ENCODE measurements at regions not wholly inside any gene's neighbourhood (a gene's known extent, or its start where the extent isn't known, plus 50 kb on each side); places are given as distances from the start of the nearest gene placed in this dataset.

DNA sequence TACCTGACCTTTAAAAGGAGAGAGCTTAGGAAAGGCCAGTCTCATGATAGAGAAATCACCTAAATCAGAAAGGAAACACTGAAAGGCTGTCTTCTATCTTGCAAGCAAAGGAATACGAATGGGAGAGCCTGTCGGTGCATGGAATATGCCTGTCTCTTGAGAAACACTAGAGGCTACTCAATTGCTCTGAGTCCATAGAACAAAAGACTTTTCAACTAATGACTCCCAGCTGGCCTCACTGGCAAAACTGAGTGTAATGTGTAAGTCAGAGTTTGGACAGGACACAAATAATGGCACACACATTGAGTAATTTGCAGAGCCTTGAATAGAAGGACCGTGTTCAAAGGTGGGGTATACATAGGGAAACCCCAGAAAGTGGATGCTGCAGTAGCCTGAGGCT lies 171.0 kb upstream of the ARHGAP20 start:
- Histone ChIP-seq H3K27me3 (ENCODE audit: insufficient read depth, low read length) (no peaks in the 10 kb centered on the region), H3K56ac (ENCODE audit: insufficient read length, low read depth, low read length) (no peak overlapping the region), H3K4me2 (ENCODE audit: insufficient read depth, insufficient read length, low read length) (no peak overlapping the region), H3K9me3 (ENCODE audit: control insufficient read depth, low read depth, low read length) (no peaks in the 10 kb centered on the region), H2BK5ac (ENCODE audit: insufficient read length, low read length) (no peak overlapping the region), H3K27ac (ENCODE audit: insufficient read length, low read depth, low read length) (no peak overlapping the region), H4K8ac (replicated peaks; ENCODE audit: insufficient read length, low read depth, low read length) (no peak overlapping the region), H3K23ac (ENCODE audit: insufficient read length, low read depth, low read length) (no peak overlapping the region), H2BK12ac (ENCODE audit: insufficient read length, low read depth, low read length) (no peak overlapping the region), H3K79me2 (ENCODE audit: insufficient read depth, low read length) (no peaks in the 10 kb centered on the region), H2BK20ac (ENCODE audit: low read depth, low read length, poor library complexity, severe bottlenecking) (no peak overlapping the region), H3K23me2 (ENCODE audit: insufficient read length, low read depth, low read length, poor library complexity, severe bottlenecking) (no peaks in the 10 kb centered on the region), H4K20me1 (ENCODE audit: control insufficient read depth, insufficient read depth, insufficient read length) (no peaks in the 10 kb centered on the region), H2BK15ac (ENCODE audit: low read depth, low read length) (no peak overlapping the region), H3K14ac (ENCODE audit: insufficient read depth, low read length) (no peak overlapping the region), H3K18ac (ENCODE audit: insufficient read length, low read depth, low read length) (no peak overlapping the region), H3K4ac (ENCODE audit: low read depth, low read length) (no peak overlapping the region), H3K4me1 (ENCODE audit: insufficient read depth, low read length) (no peaks in the 10 kb centered on the region), H3K79me1 (ENCODE audit: insufficient read depth, low read depth, low read length, poor library complexity, severe bottlenecking) (no peaks in the 10 kb centered on the region), H2BK120ac (ENCODE audit: low read depth, low read length, poor library complexity, severe bottlenecking) (no peak overlapping the region), H2AFZ (ENCODE audit: low read length) (no peak overlapping the region), H4K91ac (ENCODE audit: insufficient read length, low read depth, low read length) (no peak overlapping the region), H3T11ph (ENCODE audit: low read length) (no peak overlapping the region), H3K9ac (ENCODE audit: extremely low read depth, insufficient read length, low read length) (no peak overlapping the region), H2AK5ac (ENCODE audit: insufficient read length, low read length) (no peak overlapping the region), H4K5ac (ENCODE audit: insufficient read length, low read depth, low read length) (no peak overlapping the region)
- no peaks in the 10 kb centered on the region; the same call in 1 of the 2 replicates for H3K27me3 Mint-ChIP-seq (ENCODE audit: low read depth)
- no peaks in the 10 kb centered on the region for H3K9me3 Mint-ChIP-seq
- H3K36me3 Mint-ChIP-seq (ENCODE audit: insufficient read depth in 1 of 3, low read depth in 3 of 3) = no peaks in the 10 kb centered on the region
- no peak overlapping the region for H3K4me3 Mint-ChIP-seq
- no CpG with 5 or more reads among the region's 3 CpGs for WGBS (ENCODE audit: extremely low coverage, insufficient read length, low lambda C conversion rate)
- H3K27ac Mint-ChIP-seq = no peak overlapping the region
- DNase-seq = no peak
- TF ChIP-seq, protein P1, sequence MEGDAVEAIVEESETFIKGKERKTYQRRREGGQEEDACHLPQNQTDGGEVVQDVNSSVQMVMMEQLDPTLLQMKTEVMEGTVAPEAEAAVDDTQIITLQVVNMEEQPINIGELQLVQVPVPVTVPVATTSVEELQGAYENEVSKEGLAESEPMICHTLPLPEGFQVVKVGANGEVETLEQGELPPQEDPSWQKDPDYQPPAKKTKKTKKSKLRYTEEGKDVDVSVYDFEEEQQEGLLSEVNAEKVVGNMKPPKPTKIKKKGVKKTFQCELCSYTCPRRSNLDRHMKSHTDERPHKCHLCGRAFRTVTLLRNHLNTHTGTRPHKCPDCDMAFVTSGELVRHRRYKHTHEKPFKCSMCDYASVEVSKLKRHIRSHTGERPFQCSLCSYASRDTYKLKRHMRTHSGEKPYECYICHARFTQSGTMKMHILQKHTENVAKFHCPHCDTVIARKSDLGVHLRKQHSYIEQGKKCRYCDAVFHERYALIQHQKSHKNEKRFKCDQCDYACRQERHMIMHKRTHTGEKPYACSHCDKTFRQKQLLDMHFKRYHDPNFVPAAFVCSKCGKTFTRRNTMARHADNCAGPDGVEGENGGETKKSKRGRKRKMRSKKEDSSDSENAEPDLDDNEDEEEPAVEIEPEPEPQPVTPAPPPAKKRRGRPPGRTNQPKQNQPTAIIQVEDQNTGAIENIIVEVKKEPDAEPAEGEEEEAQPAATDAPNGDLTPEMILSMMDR (conservative IDR thresholded peaks at IDR 0.05) = no peak
- no peaks in the 10 kb centered on the region for H3K4me1 Mint-ChIP-seq
